NCI-H1694 (cell line): ENCODE measurements at regions not wholly inside any gene's neighbourhood (a gene's known extent, or its start where the extent isn't known, plus 50 kb on each side); places are given as distances from the start of the nearest gene placed in this dataset.
A peak's percentile ranks its signal among the peaks of the same experiment; 100 is the strongest.

Experiments used
- DNase-seq: peaks from one replicate; lab custom pipeline; 2025; lab: John Stamatoyannopoulos, UW

DNA sequence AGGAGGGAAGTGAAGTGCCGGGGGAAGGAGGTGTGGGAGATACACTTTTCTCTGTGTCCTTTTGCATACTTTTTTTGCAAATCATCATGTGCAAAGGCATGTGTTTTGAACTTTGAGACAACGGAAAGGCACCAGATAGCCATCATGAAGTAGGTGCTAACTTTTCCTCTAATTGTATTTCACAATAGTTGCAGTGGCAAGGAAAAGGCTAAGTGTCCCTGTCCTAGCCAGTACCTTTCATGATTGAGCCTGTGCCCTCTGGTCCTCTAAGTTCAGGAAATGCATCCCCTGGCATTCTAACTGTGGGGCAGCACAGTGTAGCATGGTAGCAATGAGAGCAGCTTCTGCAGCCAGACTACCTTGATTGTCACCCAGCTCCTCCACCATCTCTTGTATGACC, 186.2 kb downstream of the ADSS2 start:
- DNase-seq, result no peak

DNA sequence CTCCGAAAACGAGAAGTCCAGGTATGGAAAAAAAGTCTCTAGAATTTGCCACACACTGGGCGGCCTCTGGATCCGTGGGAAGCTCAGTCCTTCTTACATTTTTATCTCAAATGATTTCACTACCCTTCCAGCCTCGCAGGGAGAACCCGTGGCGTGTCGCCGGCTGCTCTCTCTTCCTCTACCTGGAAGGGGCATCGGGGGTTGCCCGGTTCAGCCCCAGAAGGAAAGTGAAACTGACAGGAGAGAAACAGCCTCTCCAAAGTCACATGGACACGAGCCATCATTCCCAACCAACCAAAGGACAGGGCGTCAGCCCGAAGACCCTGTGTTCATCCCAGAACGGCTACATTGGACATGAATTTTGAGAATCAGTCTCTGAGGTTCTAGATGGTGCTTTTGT, 182.5 kb downstream of the ADSS2 start:
- no peak for DNase-seq

DNA sequence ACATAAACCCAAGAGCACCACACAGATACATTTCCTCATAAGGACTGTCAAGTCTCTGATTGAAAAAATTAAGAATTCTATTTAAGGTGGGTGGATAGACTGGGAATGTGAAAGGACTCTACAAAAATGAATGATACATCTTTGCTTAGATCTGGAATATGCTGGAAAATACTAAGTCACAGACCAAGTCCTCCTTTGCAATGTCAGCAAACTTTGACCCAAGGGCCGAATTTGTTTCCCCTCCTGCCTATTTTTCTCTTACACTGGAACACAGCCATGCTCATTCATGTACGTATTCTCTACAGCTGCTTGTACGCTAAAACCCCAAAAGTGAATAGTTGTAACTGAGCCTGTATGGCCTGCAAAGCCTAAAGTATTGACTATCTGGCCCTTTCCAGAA, 180.7 kb downstream of the ADSS2 start:
- DNase-seq, result no peak

DNA sequence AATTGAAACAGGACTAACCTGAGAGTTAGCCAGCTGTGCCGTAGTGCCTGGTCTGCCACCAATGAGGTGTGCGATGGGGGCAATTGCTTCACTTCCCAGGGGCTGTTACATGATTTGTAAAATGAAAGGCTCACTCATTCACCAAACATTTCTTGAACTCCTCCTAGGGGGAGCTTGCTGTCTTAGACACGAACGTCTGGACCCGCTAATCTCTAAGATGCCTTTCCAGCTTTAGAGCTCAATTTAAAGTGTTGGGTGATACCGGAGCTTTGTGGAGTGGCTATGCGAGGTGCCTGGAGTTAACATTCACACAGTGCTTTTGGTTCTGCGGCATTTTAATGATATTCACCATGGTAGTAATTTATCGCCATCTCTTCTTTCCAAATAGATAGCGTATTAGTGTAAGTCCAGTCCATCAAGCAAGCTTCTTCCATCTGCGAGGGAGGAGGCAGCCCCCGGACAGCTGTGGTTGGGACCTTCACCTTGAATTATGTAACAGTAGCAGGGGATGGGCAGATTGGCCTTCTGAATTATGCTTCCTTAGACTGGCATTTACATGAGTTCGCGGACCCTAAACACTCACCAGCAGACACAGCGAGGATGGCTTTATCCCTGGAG, 179.9 kb downstream of the ADSS2 start:
- no peak for DNase-seq

DNA sequence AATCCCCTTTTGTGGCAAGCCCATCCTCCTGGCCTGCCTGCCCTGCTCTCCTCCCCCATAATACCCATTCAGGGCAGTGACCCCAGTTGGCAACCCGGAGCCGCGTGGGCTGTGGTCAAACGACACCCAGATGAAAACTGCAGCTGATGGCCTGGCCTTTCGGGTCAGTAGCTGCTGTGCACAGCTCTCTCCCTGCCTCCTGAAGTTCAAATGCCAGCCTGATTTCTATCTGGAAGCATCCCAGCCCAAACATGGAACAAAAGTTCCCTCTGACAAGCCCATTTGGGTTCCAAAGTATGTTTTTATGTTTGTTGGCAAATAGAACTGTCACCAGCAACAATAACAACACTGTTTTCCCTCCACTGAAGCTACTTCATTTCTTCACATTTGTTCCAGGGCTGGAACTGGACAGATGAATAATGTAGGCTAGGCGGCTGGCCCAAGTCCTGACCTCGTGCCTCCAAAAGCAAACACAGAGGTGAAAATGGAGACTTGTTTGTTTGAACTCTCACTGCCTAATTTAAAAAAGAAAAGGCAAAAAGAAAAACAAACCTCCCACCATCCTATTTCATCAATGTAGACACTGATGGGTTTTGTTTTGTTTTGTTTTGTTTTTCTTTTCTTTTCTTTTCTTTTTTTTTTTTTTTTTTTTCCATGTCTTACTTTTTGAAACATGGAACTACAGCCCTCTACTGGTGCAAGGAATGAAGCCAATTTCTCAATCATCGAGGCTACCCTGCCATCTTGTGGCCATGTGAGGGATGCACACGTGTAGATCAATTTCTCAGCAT, 179.0 kb downstream of the ADSS2 start:
- DNase-seq, result peak; percentile 87

DNA sequence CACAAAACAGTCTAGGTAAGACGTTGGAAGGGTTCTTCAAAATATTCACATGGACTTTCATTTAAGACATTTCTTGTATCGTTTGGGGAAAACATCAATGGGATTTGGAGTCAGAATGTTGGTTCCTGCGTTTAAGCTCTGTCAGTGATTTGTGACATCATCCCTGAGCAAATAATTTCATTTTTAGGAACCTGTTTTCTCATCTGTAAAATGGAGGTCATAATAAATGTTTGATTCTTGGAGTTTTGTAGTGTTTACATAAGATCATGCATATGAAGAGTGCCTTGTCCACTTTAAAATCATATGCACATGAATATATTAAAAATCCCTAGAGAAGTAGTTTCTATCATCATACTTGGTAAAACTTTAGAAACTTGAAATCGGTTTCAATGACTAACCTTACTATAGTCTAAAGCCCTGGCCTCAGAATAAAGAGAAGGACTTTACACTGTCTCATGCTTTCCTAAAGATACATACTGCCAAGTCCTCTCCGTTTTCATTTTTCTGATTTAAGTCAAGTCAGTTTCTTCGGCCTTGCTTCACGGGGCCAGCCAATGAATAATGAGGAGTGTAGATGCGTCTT, 178.4 kb downstream of the ADSS2 start:
- DNase-seq, result no peak

DNA sequence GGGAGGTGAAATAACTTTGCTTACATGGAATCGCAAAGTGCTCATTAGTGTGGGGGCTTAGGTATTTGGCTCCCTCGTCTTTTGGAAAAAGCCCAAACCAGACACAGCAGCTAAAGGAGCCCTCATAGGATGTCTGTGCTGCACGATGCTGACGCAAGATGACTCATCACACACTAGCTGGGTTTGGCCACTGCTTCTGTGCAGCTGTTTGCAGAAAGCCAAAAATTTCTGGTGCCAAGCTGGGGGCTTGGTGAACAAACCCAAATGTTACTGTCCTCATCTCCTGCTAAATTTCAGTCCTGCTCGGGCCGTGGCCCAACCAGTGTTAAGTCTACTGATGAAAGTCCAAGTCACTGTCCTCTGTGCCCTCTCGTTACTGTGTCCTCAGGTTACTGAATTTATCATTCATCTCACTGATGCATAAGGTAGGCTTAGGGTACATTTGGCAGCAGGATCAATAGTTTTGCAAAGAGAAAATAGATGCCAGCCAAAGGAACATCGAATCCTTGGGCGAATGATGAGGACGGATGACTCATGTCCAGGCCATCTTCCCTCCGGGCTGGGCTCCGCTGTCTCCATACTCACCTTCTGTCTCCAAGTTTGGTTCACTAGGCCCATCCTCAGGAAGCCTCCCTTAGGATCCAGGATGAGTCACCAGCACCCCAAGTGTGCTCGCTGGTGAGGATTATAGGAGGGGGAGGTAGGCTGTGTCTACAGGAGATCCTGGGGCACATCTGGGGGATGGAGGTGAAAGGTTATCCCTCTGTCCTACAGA, 177.7 kb downstream of the ADSS2 start:
- peak; percentile 51 for DNase-seq

DNA sequence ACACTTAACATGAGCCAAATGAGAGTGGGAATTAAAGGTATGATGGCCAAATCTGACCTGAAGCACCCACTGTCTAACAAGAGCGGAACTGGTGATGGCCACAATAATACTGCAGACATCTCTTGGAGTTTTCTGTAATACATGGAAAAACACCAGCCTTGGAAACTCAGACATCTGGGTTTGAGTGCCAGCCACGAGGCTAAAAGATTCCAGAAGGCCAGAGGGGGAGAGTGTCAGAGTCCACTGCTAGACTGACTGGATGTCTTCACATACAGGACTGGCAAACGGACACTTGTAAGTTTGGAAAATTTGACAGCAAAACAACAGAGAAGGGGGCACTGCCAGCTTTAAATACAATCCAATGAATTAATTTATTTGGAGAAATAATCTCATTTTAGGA, 175.1 kb downstream of the ADSS2 start:
- DNase-seq, result no peak

DNA sequence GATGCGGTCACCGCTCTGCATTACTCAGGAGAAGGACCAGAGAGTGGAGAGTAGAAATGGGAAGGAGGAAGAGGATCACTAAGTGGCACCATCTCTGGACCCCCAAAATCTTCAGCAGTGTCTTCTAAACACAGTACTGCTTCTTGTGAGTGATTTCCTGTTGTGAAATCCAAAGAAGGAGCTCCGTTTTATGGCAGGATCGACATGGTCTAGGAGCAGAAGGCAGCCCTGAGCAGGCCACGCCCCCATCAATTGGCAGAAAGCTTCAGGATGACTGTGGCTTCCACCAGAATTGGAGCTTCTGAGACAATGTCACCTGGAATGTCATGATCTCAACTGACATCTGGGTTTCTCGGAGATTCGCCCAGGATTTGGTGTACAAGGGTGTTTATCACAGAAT, 171.5 kb downstream of the ADSS2 start:
- no peak for DNase-seq

DNA sequence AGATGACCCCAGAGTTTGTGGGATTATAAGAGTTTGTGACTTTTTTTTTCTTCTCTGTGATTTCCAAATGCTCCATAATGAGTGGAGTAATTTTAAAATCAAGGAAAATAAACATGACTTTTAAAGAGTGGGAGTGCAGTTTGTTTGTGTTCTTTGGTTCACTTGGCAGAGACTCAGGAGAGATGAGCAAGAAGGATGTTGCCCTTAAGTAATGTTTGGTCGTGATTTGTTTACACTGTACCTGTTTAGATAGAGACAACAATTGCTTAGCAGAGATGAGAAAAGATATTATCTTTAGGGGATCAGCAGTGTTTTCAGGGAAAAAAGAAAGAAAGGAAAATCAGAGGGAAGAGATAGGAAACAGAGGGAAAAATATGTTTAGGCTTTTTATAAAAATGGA, 170.8 kb downstream of the ADSS2 start:
- no peak for DNase-seq

DNA sequence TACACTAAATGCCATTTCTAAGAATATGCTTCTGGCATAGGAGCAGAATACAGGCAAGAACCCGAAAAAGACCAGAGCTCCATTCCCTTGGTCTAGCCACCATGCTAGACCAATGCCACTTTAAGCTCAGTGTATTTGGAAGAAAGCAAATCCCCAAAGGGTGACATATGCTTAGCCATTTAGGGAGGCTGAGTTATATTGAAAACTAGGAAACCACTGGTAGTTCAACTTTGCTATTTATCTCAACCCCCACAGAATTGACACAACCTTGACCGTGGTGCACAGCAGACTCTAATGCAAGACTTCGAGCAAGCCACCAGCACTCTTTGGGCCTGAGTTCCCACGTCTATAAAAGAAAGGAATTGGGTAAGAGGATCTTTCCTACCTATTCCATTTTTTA, 167.9 kb downstream of the ADSS2 start:
- DNase-seq, result no peak

DNA sequence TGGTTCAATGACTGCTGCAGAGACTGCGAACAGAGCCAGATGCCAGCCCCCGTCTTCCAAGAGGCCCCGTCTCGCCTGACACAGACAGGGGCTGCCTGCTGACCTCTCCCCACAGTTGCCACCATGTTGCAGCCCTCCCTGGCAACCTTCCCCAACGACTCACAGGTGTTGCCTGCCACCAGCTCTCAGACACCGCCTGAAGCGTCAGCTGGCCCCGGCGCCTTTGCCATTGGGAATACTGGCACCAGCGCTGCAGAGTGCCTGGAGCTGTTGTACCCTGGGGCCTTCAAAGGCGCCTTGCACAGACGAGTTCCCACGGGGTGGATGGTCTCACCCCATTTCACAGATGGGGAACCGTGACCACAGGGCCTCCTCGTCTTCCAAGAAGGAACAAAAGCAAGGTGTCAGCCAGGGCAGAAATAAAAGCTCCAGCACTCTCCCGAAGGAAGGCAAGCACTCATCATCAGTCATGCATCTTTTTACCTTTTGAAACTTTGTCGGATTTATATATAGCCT, 167.0 kb downstream of the ADSS2 start:
- DNase-seq, result no peak

DNA sequence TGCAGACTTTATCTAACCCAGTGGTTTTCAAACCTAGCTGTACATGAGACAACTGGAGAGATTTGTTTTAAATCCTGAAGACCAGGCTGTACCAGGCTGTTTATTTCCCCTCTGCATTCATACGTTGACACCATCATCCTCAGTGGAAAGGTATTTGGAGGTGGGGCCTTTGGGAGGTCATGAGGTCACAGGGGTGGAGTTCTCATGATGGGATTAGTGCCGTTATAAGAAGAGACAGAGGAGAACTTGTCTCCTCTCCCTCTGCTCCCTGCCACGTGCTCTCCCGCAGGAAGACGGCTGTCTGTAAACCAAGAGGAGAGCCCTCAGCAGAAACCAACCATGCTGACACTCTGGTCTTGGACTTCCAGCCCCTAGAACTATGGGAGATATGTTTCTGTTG, 165.4 kb downstream of the ADSS2 start:
- DNase-seq, result no peak

DNA sequence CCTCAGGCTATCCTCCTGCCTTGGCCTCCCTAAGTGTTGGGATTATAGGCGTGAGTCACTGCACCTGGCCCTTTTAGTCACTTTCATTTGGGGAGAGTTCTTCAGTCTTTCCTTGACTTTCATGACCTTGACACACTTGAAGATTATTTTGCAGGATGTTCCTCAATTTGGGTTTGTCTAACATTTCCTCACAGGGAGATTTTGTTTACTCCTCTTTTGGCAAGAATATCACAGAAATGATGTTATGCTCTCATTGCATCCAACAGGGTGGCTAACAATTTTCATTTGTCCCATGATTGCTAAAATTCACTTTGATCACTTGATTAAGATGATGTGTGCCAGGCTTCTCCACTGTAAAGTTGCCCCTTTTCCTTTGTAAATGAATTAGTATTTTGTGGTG, 164.0 kb downstream of the ADSS2 start:
- DNase-seq, result no peak

DNA sequence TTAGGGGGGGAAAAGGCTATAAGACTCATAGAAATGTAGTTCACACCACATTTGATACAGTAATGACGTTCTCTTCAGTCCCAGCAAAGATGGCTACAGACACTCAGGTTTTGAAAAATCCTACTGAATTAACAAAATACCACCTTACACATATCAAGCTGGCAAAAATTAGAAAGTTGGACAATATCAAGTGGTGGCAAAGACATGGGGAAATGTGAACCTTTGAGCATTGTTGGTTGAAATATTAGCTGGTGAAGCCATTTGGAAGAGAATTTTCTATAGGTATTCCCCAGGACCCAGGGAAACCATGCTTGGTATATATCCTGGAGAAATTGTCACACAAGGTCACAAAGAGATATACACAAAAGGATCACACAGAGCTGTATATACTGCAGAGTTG, 163.0 kb downstream of the ADSS2 start:
- DNase-seq, result no peak

DNA sequence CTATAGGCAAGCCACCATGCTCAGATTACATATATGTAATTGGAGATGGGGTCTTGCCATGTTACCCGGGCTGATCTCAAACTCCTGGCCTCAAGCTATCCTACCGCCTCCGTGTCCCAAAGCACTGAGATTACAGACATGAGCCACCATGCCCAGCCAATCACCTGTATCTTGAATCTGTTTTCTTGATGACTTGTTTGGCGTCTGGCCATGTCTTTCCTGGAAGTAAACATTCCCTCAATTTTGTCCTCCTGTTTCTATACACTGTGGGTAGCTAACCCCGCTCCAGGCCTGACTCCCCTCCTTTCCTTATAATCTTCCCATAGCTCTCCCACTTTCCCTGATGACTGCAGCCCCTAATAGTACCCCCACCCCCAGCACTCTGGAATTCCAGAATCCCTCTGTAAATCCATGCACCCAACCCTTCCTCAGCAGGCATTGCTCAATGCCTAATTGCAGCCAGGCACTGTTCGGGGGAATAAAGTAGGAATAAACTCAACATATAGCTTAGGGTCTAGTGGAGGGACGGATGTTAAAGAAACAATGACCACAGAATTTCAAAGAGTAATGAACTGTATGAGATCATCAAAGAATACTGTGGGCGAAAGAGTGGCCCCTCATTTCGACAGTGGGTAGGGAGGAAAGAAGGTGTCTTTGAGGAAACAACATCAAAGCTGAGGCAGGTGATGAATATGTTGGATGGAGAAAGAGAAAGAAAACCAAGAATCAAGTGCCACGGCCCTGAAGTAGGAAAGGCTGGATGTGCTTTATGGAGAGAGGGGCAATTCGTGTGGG, 161.5 kb downstream of the ADSS2 start:
- no peak for DNase-seq

DNA sequence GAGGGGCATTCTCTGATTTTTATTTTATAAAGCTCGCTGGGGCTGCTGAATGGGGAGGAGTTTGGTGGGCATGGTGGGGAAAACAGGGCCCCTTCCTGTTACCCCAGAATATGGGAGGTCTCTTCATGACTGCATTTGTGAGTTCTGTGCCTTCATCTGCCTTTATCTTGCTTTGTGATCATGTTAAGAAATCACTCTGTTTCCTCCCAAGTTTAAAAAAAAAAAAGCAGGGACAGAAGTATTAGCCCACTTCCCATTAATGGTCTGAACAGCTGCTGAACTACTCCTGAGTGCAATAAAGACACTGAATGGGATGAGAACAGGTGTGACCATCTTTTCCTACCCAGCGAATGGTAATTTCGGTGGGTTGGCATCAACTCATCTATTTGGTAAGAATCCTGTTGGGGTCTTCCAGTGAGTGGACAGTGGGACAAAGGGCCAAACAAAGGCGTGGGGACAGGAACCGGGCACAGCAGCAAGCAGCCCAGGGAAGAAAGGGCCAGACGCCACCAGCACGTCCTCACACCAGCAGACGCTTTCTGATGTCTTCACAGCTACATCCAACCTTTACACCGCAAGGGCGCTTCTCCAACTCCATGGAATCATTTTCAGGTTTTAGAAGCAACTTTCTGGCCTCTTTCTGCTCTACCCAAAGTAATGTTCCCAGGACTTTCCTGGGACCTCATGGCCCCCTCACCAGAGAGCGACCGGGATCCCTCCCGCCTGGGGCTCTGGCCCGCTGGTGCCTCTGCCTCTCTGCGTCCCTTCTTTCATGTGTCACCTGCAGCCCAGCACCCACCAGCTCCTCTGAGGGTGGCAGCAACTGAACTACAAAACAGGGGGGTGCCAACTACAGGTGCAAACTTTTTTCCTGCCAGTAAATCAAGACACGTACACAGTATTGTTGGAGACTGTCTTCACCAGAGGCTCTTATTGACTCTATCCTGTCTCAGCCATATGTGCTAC, 160.2 kb downstream of the ADSS2 start:
- DNase-seq, result no peak

DNA sequence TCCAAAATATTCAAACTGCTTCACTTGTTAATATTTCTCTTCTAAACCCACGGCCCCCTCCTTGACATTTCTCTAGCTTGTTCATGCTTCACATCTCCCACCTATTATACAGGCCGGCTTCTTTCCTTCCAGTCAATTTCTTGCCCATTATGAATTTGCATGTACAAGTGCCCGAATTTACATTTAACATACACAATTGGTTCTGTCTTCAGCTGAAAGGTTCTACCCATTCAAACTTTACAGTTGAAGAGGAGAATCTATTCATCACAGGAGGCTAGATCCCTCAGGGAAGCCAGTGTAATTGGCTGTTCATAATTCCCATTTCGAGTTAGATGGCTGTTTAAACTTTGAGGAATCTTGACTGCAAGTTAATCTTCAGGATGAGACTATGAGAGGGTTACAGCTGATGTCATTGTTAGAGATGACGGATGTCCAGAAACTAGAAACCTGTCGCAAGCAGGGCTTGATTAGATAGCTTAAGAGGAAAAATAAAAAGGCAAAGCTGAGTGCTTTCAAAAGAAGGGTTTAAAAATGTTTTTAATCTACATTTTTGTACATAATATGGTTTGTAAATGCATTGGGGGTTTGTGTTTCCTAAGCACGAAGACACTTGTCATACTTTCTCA, 157.0 kb downstream of the ADSS2 start:
- no peak for DNase-seq

DNA sequence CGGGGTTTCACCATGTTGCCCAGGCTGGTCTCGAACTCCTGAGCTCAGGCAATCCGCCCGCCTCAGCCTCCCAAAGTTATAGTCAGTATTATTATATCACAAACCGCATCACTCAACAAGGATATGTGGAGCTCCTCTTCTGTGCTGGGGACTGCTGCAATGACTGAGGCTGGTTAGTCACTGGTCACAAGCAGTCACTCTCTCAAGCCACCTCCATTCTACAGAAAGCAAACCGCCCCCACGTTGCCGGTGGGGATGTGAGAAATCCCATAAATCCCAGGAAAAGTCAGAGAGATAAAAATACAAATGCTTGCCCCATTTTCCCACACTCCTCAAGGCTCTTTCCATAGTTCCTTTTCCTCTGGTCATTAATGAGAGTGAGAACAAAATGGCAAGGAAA, 155.7 kb downstream of the ADSS2 start:
- no peak for DNase-seq

DNA sequence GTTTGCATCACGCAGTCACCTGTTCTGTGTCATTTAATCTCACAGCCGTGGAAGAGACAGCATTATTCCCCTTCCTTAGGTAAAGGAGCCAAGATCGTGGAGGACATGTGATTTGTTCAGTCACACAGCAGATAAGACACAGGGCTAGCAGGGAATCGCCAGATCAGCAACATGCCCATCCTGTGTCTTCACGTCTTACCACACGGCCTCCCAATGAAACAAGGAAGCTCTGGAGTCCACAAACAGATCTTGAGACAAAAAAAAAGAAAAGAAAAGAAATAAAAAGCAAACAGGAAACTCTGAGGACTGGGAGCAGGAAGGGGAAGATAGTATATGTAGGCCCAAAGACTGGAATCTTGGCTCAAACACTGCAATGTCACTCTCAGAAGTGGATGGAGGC, 155.3 kb downstream of the ADSS2 start:
- no peak for DNase-seq
